GM21447 (cell line): ENCODE measurements at regions not wholly inside any gene's neighbourhood (a gene's known extent, or its start where the extent isn't known, plus 50 kb on each side); places are given as distances from the start of the nearest gene placed in this dataset.

ENCODE experiments used
- ATAC-seq: cut with Tn5 transposase; IDR thresholded peaks from one replicate; pipeline ENCODE4 v1.9.1; 2021; ENCODE audit not compliant: unreplicated experiment

GRCh38 chr5:63374085-63374484 is 588.2 kb downstream of the HTR1A start:
- ATAC-seq = no peak

- ATAC-seq = no peak
These were observed 611.1 kb downstream of the HTR1A start for GRCh38 chr5:63351164-63351563.

GRCh38 chr5:63346451-63346850 is 615.8 kb downstream of the HTR1A start:
- no peak for ATAC-seq

- ATAC-seq = no peak
These were observed 620.8 kb downstream of the HTR1A start for GRCh38 chr5:63341442-63341841.

- ATAC-seq = no peak
These were observed 638.3 kb downstream of the HTR1A start for GRCh38 chr5:63323926-63324325.

GRCh38 chr5:63314551-63314950 is 647.7 kb downstream of the HTR1A start:
- ATAC-seq = no peak

- ATAC-seq = no peak
These were observed 651.6 kb downstream of the HTR1A start for GRCh38 chr5:63310644-63311043.

- no peak for ATAC-seq
These were observed 655.3 kb downstream of the HTR1A start for GRCh38 chr5:63306909-63307308.

GRCh38 chr5:63293317-63293716 is 668.9 kb downstream of the HTR1A start:
- no peak for ATAC-seq

GRCh38 chr5:63286724-63287123 is 675.5 kb downstream of the HTR1A start:
- no peak for ATAC-seq

GRCh38 chr5:63263411-63263810 is 684.8 kb downstream of the LRRC70 start:
- no peak for ATAC-seq

- ATAC-seq = no peak
These were observed 683.8 kb downstream of the LRRC70 start for GRCh38 chr5:63262185-63262981.

GRCh38 chr5:63261695-63262094 is 683.1 kb downstream of the LRRC70 start:
- ATAC-seq = no peak

GRCh38 chr5:63255594-63255993 is 677.0 kb downstream of the LRRC70 start:
- no peak for ATAC-seq

- no peak for ATAC-seq
These were observed 672.3 kb downstream of the LRRC70 start for GRCh38 chr5:63250939-63251338.

- no peak for ATAC-seq
These were observed 671.3 kb downstream of the LRRC70 start for GRCh38 chr5:63249960-63250359.

GRCh38 chr5:63247651-63248050 is 669.0 kb downstream of the LRRC70 start:
- no peak for ATAC-seq

GRCh38 chr5:63245271-63245670 is 666.7 kb downstream of the LRRC70 start:
- ATAC-seq = no peak

- ATAC-seq = no peak
These were observed 661.6 kb downstream of the LRRC70 start for GRCh38 chr5:63240063-63240755.

GRCh38 chr5:63233911-63234310 is 655.3 kb downstream of the LRRC70 start:
- ATAC-seq = no peak

GRCh38 chr5:63233361-63233760 is 654.7 kb downstream of the LRRC70 start:
- ATAC-seq = no peak

GRCh38 chr5:63230754-63231153 is 652.1 kb downstream of the LRRC70 start:
- no peak for ATAC-seq
